Endothelial cell (in vitro differentiated cells): ENCODE measurements at regions not wholly inside any gene's neighbourhood (a gene's known extent, or its start where the extent isn't known, plus 50 kb on each side); places are given as distances from the start of the nearest gene placed in this dataset.
"Not testable (repeated sequence)": the region's sequence is repeated elsewhere in the genome, so short reads cannot be mapped to it uniquely, and the experiment has no call there.

Experiments
- DNase-seq: peaks from one replicate; pipeline ENCODE4 v3.0.0; 2021; ENCODE audit warnings: low spot score
- H3K27ac Mint-ChIP-seq: one replicate; pipeline ENCODE4 v1.8.0; 2021; ENCODE audit warnings: mixed read lengths, inconsistent platforms; ENCODE audit not compliant: unreplicated experiment
- H3K27me3 Mint-ChIP-seq: one replicate; pipeline ENCODE4 v1.8.0; 2021; ENCODE audit warnings: mild to moderate bottlenecking, moderate library complexity, mixed read lengths, inconsistent platforms; ENCODE audit not compliant: unreplicated experiment
- H3K36me3 Mint-ChIP-seq: one replicate; pipeline ENCODE4 v1.8.0; 2021; ENCODE audit warnings: mild to moderate bottlenecking, low read depth, mixed read lengths, inconsistent platforms; ENCODE audit not compliant: unreplicated experiment
- H3K4me1 Mint-ChIP-seq: one replicate; pipeline ENCODE4 v1.8.0; 2021; ENCODE audit warnings: mild to moderate bottlenecking, mixed read lengths, inconsistent platforms; ENCODE audit not compliant: unreplicated experiment
- H3K4me3 Mint-ChIP-seq: one replicate; pipeline ENCODE4 v1.8.0; 2021; ENCODE audit warnings: mild to moderate bottlenecking, mixed read lengths, inconsistent platforms; ENCODE audit not compliant: unreplicated experiment
- H3K9me3 Mint-ChIP-seq: one replicate; pipeline ENCODE4 v1.8.0; 2021; ENCODE audit warnings: mixed read lengths, inconsistent platforms; ENCODE audit not compliant: unreplicated experiment
- TF ChIP-seq, protein P1 (sequence below): fragments of 200-600 bp; sonication (generic); IDR thresholded peaks from one replicate; pipeline ENCODE4 v1.5.0; 2021; ENCODE audit warnings: antibody characterized with exemption; ENCODE audit not compliant: unreplicated experiment

DNA sequence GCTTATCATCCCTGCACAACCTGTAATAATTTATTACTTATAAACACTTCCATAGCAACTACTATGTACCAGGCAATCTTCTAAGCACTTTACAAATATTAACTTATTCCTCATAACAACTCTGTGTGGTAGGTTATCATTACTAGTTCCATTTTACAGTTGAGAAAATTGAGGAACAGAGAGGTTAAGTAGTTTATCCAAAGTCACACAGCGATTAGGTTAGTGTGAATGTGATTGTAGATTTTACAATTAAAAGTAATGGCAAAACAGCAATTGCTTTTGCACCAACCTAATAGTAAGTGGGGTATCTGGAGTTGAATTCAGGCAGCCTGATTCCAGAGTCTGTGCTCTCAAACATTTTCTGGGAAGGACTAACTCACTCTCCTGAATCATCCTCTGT lies 348.9 kb downstream of the NKX6-1 start:
- H3K4me1 Mint-ChIP-seq = no peaks in the 10 kb centered on the region
- H3K27me3 Mint-ChIP-seq = no peaks in the 10 kb centered on the region
- no peak overlapping the region for H3K27ac Mint-ChIP-seq
- TF ChIP-seq, protein P1, sequence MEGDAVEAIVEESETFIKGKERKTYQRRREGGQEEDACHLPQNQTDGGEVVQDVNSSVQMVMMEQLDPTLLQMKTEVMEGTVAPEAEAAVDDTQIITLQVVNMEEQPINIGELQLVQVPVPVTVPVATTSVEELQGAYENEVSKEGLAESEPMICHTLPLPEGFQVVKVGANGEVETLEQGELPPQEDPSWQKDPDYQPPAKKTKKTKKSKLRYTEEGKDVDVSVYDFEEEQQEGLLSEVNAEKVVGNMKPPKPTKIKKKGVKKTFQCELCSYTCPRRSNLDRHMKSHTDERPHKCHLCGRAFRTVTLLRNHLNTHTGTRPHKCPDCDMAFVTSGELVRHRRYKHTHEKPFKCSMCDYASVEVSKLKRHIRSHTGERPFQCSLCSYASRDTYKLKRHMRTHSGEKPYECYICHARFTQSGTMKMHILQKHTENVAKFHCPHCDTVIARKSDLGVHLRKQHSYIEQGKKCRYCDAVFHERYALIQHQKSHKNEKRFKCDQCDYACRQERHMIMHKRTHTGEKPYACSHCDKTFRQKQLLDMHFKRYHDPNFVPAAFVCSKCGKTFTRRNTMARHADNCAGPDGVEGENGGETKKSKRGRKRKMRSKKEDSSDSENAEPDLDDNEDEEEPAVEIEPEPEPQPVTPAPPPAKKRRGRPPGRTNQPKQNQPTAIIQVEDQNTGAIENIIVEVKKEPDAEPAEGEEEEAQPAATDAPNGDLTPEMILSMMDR = no peak
- no peak for DNase-seq
- no peaks in the 10 kb centered on the region for H3K9me3 Mint-ChIP-seq
- no peak overlapping the region for H3K4me3 Mint-ChIP-seq
- no peaks in the 10 kb centered on the region for H3K36me3 Mint-ChIP-seq

GRCh38 chr4:84147831-84148230 lies 351.3 kb downstream of the NKX6-1 start:
- Mint-ChIP-seq H3K9me3 (no peaks in the 10 kb centered on the region), H3K36me3 (no peaks in the 10 kb centered on the region), H3K4me1 (no peaks in the 10 kb centered on the region), H3K27me3 (no peaks in the 10 kb centered on the region), H3K27ac (no peak overlapping the region), H3K4me3 (no peak overlapping the region)
- DNase-seq = no peak
- TF ChIP-seq, protein P1 = no peak

- DNase-seq = no peak
- no peaks in the 10 kb centered on the region for H3K9me3 Mint-ChIP-seq
- no peaks in the 10 kb centered on the region for H3K4me1 Mint-ChIP-seq
- H3K27ac Mint-ChIP-seq = no peak overlapping the region
- H3K4me3 Mint-ChIP-seq = no peak overlapping the region
- H3K27me3 Mint-ChIP-seq = no peaks in the 10 kb centered on the region
- no peaks in the 10 kb centered on the region for H3K36me3 Mint-ChIP-seq
- TF ChIP-seq, protein P1 = no peak
These were observed 352.7 kb downstream of the NKX6-1 start for GRCh38 chr4:84146300-84146959.

- H3K4me1 Mint-ChIP-seq = no peaks in the 10 kb centered on the region
- DNase-seq = no peak
- TF ChIP-seq, protein P1 = no peak
- H3K27me3 Mint-ChIP-seq = no peaks in the 10 kb centered on the region
- no peaks in the 10 kb centered on the region for H3K36me3 Mint-ChIP-seq
- H3K4me3 Mint-ChIP-seq = no peak overlapping the region
- no peaks in the 10 kb centered on the region for H3K9me3 Mint-ChIP-seq
- H3K27ac Mint-ChIP-seq = no peak overlapping the region
These were observed 353.9 kb downstream of the NKX6-1 start for GRCh38 chr4:84145176-84145575.

GRCh38 chr4:84126911-84127310 lies 372.2 kb downstream of the NKX6-1 start:
- not testable (repeated sequence) for H3K9me3 Mint-ChIP-seq, H3K36me3 Mint-ChIP-seq, H3K4me3 Mint-ChIP-seq, H3K27me3 Mint-ChIP-seq, H3K4me1 Mint-ChIP-seq, DNase-seq, H3K27ac Mint-ChIP-seq
